H7 (cell line): ENCODE measurements at regions not wholly inside any gene's neighbourhood (a gene's known extent, or its start where the extent isn't known, plus 50 kb on each side); places are given as distances from the start of the nearest gene placed in this dataset.
"Not testable (repeated sequence)": the region's sequence is repeated elsewhere in the genome, so short reads cannot be mapped to it uniquely, and the experiment has no call there.

Experiments used
- DNase-seq: peaks from one replicate; pipeline ENCODE4 v3.0.0; 2012
- H3K27me3 ChIP-seq: 2 replicates; pipeline ENCODE4 v1.6.0; 2011; ENCODE audit warnings: mild to moderate bottlenecking, low read length; ENCODE audit not compliant: control insufficient read depth, insufficient read depth
- H3K36me3 ChIP-seq: replicated peaks from 2 replicates; pipeline ENCODE4 v1.5.1; 2011; ENCODE audit warnings: low read length; ENCODE audit not compliant: control insufficient read depth, insufficient read depth
- H3K4me3 ChIP-seq: 2 replicates; pipeline ENCODE4 v1.5.1; 2011; ENCODE audit warnings: low read depth, mild to moderate bottlenecking, control low read depth, low read length, moderate library complexity; ENCODE audit not compliant: insufficient read depth

- no peak for DNase-seq
Measured at GRCh38 chr18:60075477-60075876, 175.7 kb downstream of the PMAIP1 start.

GRCh38 chr18:60070631-60071030 is 170.8 kb downstream of the PMAIP1 start:
- no peak for DNase-seq
- Histone ChIP-seq H3K4me3 (no peak overlapping the region), H3K27me3 (no peaks in the 10 kb centered on the region), H3K36me3 (no peaks in the 10 kb centered on the region)

More at GRCh38 chr18:60075477-60075876, 175.7 kb downstream of the PMAIP1 start:
- no peak overlapping the region for H3K4me3 ChIP-seq
- H3K36me3 ChIP-seq: no peaks in the 10 kb centered on the region
- no peaks in the 10 kb centered on the region for H3K27me3 ChIP-seq

- DNase-seq: peak; percentile 6
- no peaks in the 10 kb centered on the region for H3K27me3 ChIP-seq
- no peaks in the 10 kb centered on the region for H3K36me3 ChIP-seq
- no peak overlapping the region for H3K4me3 ChIP-seq
Measured at GRCh38 chr18:60069145-60069544, 169.3 kb downstream of the PMAIP1 start.

- DNase-seq: peak; percentile 2
- no peaks in the 10 kb centered on the region for H3K27me3 ChIP-seq
- no peak overlapping the region for H3K4me3 ChIP-seq
- H3K36me3 ChIP-seq: no peaks in the 10 kb centered on the region
Measured at GRCh38 chr18:60067426-60068210, 167.8 kb downstream of the PMAIP1 start.

- Histone ChIP-seq H3K27me3 (no peaks in the 10 kb centered on the region), H3K4me3 (no peak overlapping the region), H3K36me3 (no peaks in the 10 kb centered on the region)
- no peak for DNase-seq
Measured at GRCh38 chr18:60066219-60066975, 166.6 kb downstream of the PMAIP1 start.

GRCh38 chr18:60064271-60064670 is 164.5 kb downstream of the PMAIP1 start:
- Histone ChIP-seq H3K27me3 (no peaks in the 10 kb centered on the region), H3K36me3 (no peaks in the 10 kb centered on the region), H3K4me3 (no peak overlapping the region)
- no peak for DNase-seq

- not testable (repeated sequence) for H3K27me3 ChIP-seq, H3K4me3 ChIP-seq, DNase-seq, H3K36me3 ChIP-seq
Measured at GRCh38 chr18:60062831-60063230, 163.0 kb downstream of the PMAIP1 start.

GRCh38 chr18:60062396-60062795 is 162.6 kb downstream of the PMAIP1 start:
- DNase-seq: no peak
- no peak overlapping the region for H3K4me3 ChIP-seq

GRCh38 chr18:60060578-60060977 is 160.8 kb downstream of the PMAIP1 start:
- Histone ChIP-seq H3K4me3 (no peak overlapping the region), H3K27me3 (no peaks in the 10 kb centered on the region), H3K36me3 (no peaks in the 10 kb centered on the region)
- DNase-seq: no peak

More at GRCh38 chr18:60062396-60062795, 162.6 kb downstream of the PMAIP1 start:
- Histone ChIP-seq H3K36me3 (no peaks in the 10 kb centered on the region), H3K27me3 (no peaks in the 10 kb centered on the region)

- Histone ChIP-seq H3K36me3 (no peaks in the 10 kb centered on the region), H3K27me3 (no peaks in the 10 kb centered on the region), H3K4me3 (no peak overlapping the region)
- no peak for DNase-seq
Measured at GRCh38 chr18:60060026-60060425, 160.2 kb downstream of the PMAIP1 start.

GRCh38 chr18:60059216-60059615 is 159.4 kb downstream of the PMAIP1 start:
- H3K4me3 ChIP-seq: no peak overlapping the region
- no peak for DNase-seq
- no peaks in the 10 kb centered on the region for H3K36me3 ChIP-seq

GRCh38 chr18:60053747-60054304 is 154.0 kb downstream of the PMAIP1 start:
- no peak overlapping the region for H3K4me3 ChIP-seq
- no peaks in the 10 kb centered on the region for H3K27me3 ChIP-seq
- H3K36me3 ChIP-seq: no peaks in the 10 kb centered on the region
- DNase-seq: no peak

More at GRCh38 chr18:60059216-60059615, 159.4 kb downstream of the PMAIP1 start:
- no peaks in the 10 kb centered on the region for H3K27me3 ChIP-seq

GRCh38 chr18:60050821-60051220 is 151.0 kb downstream of the PMAIP1 start:
- Histone ChIP-seq H3K27me3 (no peaks in the 10 kb centered on the region), H3K4me3 (no peak overlapping the region), H3K36me3 (no peaks in the 10 kb centered on the region)
- no peak for DNase-seq

GRCh38 chr18:60049172-60049571 is 149.4 kb downstream of the PMAIP1 start:
- Histone ChIP-seq H3K36me3 (no peaks in the 10 kb centered on the region), H3K27me3 (no peaks in the 10 kb centered on the region), H3K4me3 (no peak overlapping the region)
- DNase-seq: no peak

- Histone ChIP-seq H3K27me3 (no peaks in the 10 kb centered on the region), H3K36me3 (no peaks in the 10 kb centered on the region), H3K4me3 (no peak overlapping the region)
- no peak for DNase-seq
Measured at GRCh38 chr18:60047556-60047955, 147.8 kb downstream of the PMAIP1 start.
